Mesenchymal stem cell (in vitro differentiated cells and primary cell): ENCODE measurements at regions not wholly inside any gene's neighbourhood (a gene's known extent, or its start where the extent isn't known, plus 50 kb on each side); places are given as distances from the start of the nearest gene placed in this dataset.
A peak's percentile ranks its signal among the peaks of the same experiment; 100 is the strongest.

Experiments
- DNase-seq: peaks from one replicate; pipeline ENCODE4 v3.0.0-alpha.2; 2013
- H2AFZ ChIP-seq: one replicate; pipeline ENCODE4 v1.6.1; 2013; ENCODE audit warnings: low read depth, mild to moderate bottlenecking, control low read depth, inconsistent platforms, low read length, moderate library complexity
- H2AK5ac ChIP-seq: 2 replicates; pipeline ENCODE4 v1.6.1; 2013; ENCODE audit warnings: low read length, moderate library complexity, mild to moderate bottlenecking, inconsistent platforms; ENCODE audit not compliant: severe bottlenecking
- H2BK120ac ChIP-seq: one replicate; pipeline ENCODE4 v1.6.1; 2013; ENCODE audit warnings: low read depth, mild to moderate bottlenecking, inconsistent platforms, low read length, moderate library complexity
- H2BK12ac ChIP-seq, 2 experiments: one replicate each; pipeline ENCODE4 v1.6.1; 2013; ENCODE audit warnings: inconsistent platforms in 2 of 2, low read length in 2 of 2, mild to moderate bottlenecking in 2 of 2, moderate library complexity in 2 of 2, control low read depth in 1 of 2
- H2BK15ac ChIP-seq: one replicate; pipeline ENCODE4 v1.6.1; 2013; ENCODE audit warnings: mild to moderate bottlenecking, low read depth, inconsistent platforms; ENCODE audit not compliant: poor library complexity, severe bottlenecking
- H2BK5ac ChIP-seq: 2 replicates; pipeline ENCODE4 v1.6.1; 2013; ENCODE audit warnings: low read depth, mild to moderate bottlenecking, low read length, control low read depth, inconsistent platforms; ENCODE audit not compliant: poor library complexity, severe bottlenecking
- H3K14ac ChIP-seq, 2 experiments: one replicate each; pipeline ENCODE4 v1.6.1; 2013; ENCODE audit warnings: inconsistent platforms in 2 of 2, low read length in 2 of 2, control low read depth in 1 of 2, mild to moderate bottlenecking in 1 of 2, moderate library complexity in 1 of 2
- H3K18ac ChIP-seq, 2 experiments: one replicate each; pipeline ENCODE4 v1.6.1; 2013; ENCODE audit warnings: inconsistent platforms in 2 of 2, low read length in 2 of 2, control low read depth in 1 of 2, low read depth in 1 of 2, mild to moderate bottlenecking in 1 of 2
- H3K23ac ChIP-seq, 2 experiments: one replicate each; pipeline ENCODE4 v1.6.1; 2013; ENCODE audit warnings: inconsistent platforms in 2 of 2, low read length in 2 of 2, mild to moderate bottlenecking in 2 of 2, moderate library complexity in 2 of 2, control low read depth in 1 of 2
- H3K27ac ChIP-seq: 2 replicates; pipeline ENCODE4 v1.5.1; 2013; ENCODE audit warnings: mild to moderate bottlenecking, moderate library complexity, low read length, control low read depth, inconsistent platforms; ENCODE audit not compliant: poor library complexity, severe bottlenecking
- H3K27me3 ChIP-seq, 2 experiments: 2 replicates each; pipeline versions ENCODE4 v1.6.1 to v1.7.0; 2013; ENCODE audit warnings: low read length in 2 of 2, mild to moderate bottlenecking in 2 of 2, moderate library complexity in 2 of 2, control low read depth in 1 of 2, inconsistent platforms in 1 of 2; ENCODE audit not compliant: control insufficient read depth in 1 of 2, insufficient read depth in 1 of 2
- H3K36me3 ChIP-seq, 2 experiments: 2 replicates each; pipeline versions ENCODE4 v1.6.1 to v1.7.0; 2013; ENCODE audit warnings: low read length in 2 of 2, control low read depth in 1 of 2, inconsistent platforms in 1 of 2, low read depth in 1 of 2, mild to moderate bottlenecking in 1 of 2; ENCODE audit not compliant: insufficient read depth in 2 of 2, control insufficient read depth in 1 of 2
- H3K4ac ChIP-seq, 2 experiments: one replicate each; pipeline ENCODE4 v1.6.1; 2013; ENCODE audit warnings: inconsistent platforms in 2 of 2, low read length in 2 of 2, mild to moderate bottlenecking in 2 of 2, moderate library complexity in 2 of 2, control low read depth in 1 of 2, low read depth in 1 of 2
- H3K4me1 ChIP-seq: 2 replicates; pipeline ENCODE4 v1.6.1; 2013; ENCODE audit warnings: low read depth, low read length, control low read depth; ENCODE audit not compliant: control insufficient read depth, insufficient read depth
- H3K4me2 ChIP-seq: 2 replicates; pipeline ENCODE4 v1.6.1; 2013; ENCODE audit warnings: low read length, mild to moderate bottlenecking, inconsistent platforms; ENCODE audit not compliant: poor library complexity, severe bottlenecking
- H3K4me3 ChIP-seq, 2 experiments: 2 replicates each; pipeline versions ENCODE4 v1.5.1 to v1.7.0; 2013; ENCODE audit warnings: low read length in 2 of 2, mild to moderate bottlenecking in 2 of 2, control low read depth in 1 of 2, low read depth in 1 of 2; ENCODE audit not compliant: insufficient read depth in 1 of 2
- H3K79me1 ChIP-seq: replicated peaks from 2 replicates; pipeline ENCODE4 v1.6.1; 2013; ENCODE audit warnings: mild to moderate bottlenecking, control low read depth, low read length, inconsistent platforms; ENCODE audit not compliant: poor library complexity, severe bottlenecking
- H3K9ac ChIP-seq: 2 replicates; pipeline ENCODE4 v1.7.0; 2013; ENCODE audit warnings: mild to moderate bottlenecking, low read length, moderate library complexity
- H3K9me3 ChIP-seq: 2 replicates; pipeline ENCODE4 v1.7.0; 2013; ENCODE audit warnings: mild to moderate bottlenecking, low read length; ENCODE audit not compliant: control insufficient read depth
- H4K8ac ChIP-seq: one replicate; pipeline ENCODE4 v1.6.1; 2013; ENCODE audit warnings: inconsistent platforms, mild to moderate bottlenecking, low read length, moderate library complexity
- H4K91ac ChIP-seq: one replicate; pipeline ENCODE4 v1.6.1; 2013; ENCODE audit warnings: mild to moderate bottlenecking, low read length, inconsistent platforms
- WGBS: methylation state at CpG from one replicate; pipeline ENCODE4 v1.1.7; 2013; ENCODE audit warnings: mixed read lengths; 5-methylcytosine and 5-hydroxymethylcytosine counted together

DNA sequence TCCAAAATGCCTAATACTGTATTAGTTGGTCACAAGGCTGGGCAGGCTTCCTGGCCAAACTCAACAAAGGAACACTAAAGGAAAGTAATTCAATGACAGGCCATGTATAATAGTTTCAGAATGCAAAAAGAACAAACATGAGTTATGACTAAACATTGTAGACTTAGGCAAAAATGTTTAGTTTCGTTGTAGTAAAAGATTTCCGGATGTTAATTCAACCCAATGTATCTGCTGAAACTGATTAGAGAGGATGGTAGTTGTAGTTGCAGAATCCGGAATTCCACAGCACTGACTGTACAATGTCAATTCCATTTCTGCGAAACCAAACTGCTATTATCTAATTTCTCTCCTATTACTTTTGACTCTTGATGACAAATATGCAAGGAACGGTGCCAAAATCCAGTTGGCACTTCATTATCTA, 117.9 kb upstream of the FST start:
- H2AK5ac ChIP-seq = no peak overlapping the region
- H3K18ac ChIP-seq = peak overlapping the region in 1 of 2 experiments; percentile 9
- 3% methylated on average over 4 of the region's 5 CpGs for WGBS
- peak overlapping the region; percentile 86 for H3K27ac ChIP-seq
- H3K4me3 ChIP-seq = no peak overlapping the region
- no peaks in the 10 kb centered on the region for H3K9me3 ChIP-seq
- H2BK15ac ChIP-seq = no peak overlapping the region
- H3K79me1 ChIP-seq = no peaks in the 10 kb centered on the region
- H3K9ac ChIP-seq = peak overlapping the region; percentile 70
- H4K8ac ChIP-seq = no peak overlapping the region
- no peak overlapping the region for H4K91ac ChIP-seq
- peaks cover 1% of the 10 kb centered on the region for H3K4me1 ChIP-seq
- H2BK12ac ChIP-seq = no peak overlapping the region
- H2BK5ac ChIP-seq = no peak overlapping the region
- H3K27me3 ChIP-seq = no peaks in the 10 kb centered on the region
- H3K4ac ChIP-seq = no peak overlapping the region
- H2BK120ac ChIP-seq = no peak overlapping the region
- no peak overlapping the region for H3K4me2 ChIP-seq
- no peak overlapping the region for H3K14ac ChIP-seq
- no peaks in the 10 kb centered on the region for H3K36me3 ChIP-seq
- no peak overlapping the region for H2AFZ ChIP-seq
- DNase-seq = peak; percentile 86
- H3K23ac ChIP-seq = no peak overlapping the region

GRCh38 chr5:53364061-53364460, 116.4 kb upstream of the FST start:
- Histone ChIP-seq H3K27ac (no peak overlapping the region), H2BK5ac (no peak overlapping the region), H4K8ac (no peak overlapping the region), H3K9me3 (no peaks in the 10 kb centered on the region), H2BK15ac (no peak overlapping the region), H3K4me3 (no peak overlapping the region), H3K27me3 (no peaks in the 10 kb centered on the region), H3K4me2 (no peak overlapping the region), H2BK12ac (no peak overlapping the region), H4K91ac (no peak overlapping the region), H3K4ac (no peak overlapping the region), H3K18ac (no peak overlapping the region), H3K9ac (peak overlapping the region; percentile 62), H3K14ac (no peak overlapping the region), H2AFZ (no peak overlapping the region), H3K79me1 (no peaks in the 10 kb centered on the region), H2BK120ac (no peak overlapping the region), H3K4me1 (peaks cover 1% of the 10 kb centered on the region), H3K23ac (no peak overlapping the region), H3K36me3 (no peaks in the 10 kb centered on the region), H2AK5ac (no peak overlapping the region)
- DNase-seq = no peak
- 92% methylated on average over 2 of the region's 3 CpGs for WGBS

GRCh38 chr5:53366245-53366644, 114.2 kb upstream of the FST start:
- WGBS = 88% methylated on average over 4 of the region's 5 CpGs

GRCh38 chr5:53367727-53368126, 112.7 kb upstream of the FST start:
- Histone ChIP-seq H3K18ac (no peak overlapping the region), H4K8ac (no peak overlapping the region), H2BK5ac (no peak overlapping the region), H3K4me1 (no peaks in the 10 kb centered on the region), H3K9ac (no peak overlapping the region), H2AFZ (no peak overlapping the region), H2BK15ac (no peak overlapping the region), H2BK12ac (no peak overlapping the region), H3K79me1 (no peaks in the 10 kb centered on the region), H3K14ac (no peak overlapping the region), H4K91ac (no peak overlapping the region), H3K4ac (no peak overlapping the region), H3K27me3 (no peaks in the 10 kb centered on the region), H2BK120ac (no peak overlapping the region), H3K36me3 (no peaks in the 10 kb centered on the region), H2AK5ac (no peak overlapping the region), H3K4me2 (no peak overlapping the region), H3K23ac (no peak overlapping the region), H3K9me3 (no peaks in the 10 kb centered on the region), H3K27ac (no peak overlapping the region), H3K4me3 (no peak overlapping the region)
- no peak for DNase-seq
- 93% methylated on average over 1 of the region's 1 CpG for WGBS

More at GRCh38 chr5:53366245-53366644, 114.2 kb upstream of the FST start:
- Histone ChIP-seq H3K4me3 (no peak overlapping the region), H2BK120ac (no peak overlapping the region), H3K14ac (no peak overlapping the region), H3K18ac (no peak overlapping the region), H4K8ac (no peak overlapping the region), H2BK5ac (no peak overlapping the region), H3K36me3 (no peaks in the 10 kb centered on the region), H3K27me3 (no peaks in the 10 kb centered on the region), H3K4me2 (no peak overlapping the region), H2BK15ac (no peak overlapping the region), H3K9me3 (no peaks in the 10 kb centered on the region), H2AFZ (no peak overlapping the region), H3K27ac (no peak overlapping the region), H3K23ac (no peak overlapping the region), H3K9ac (no peak overlapping the region), H3K4ac (no peak overlapping the region), H3K79me1 (no peaks in the 10 kb centered on the region), H2AK5ac (no peak overlapping the region), H3K4me1 (peaks cover 1% of the 10 kb centered on the region), H2BK12ac (no peak overlapping the region), H4K91ac (no peak overlapping the region)
- peak; percentile 36 for DNase-seq
